SK-N-SH (cell line): ENCODE measurements at regions not wholly inside any gene's neighbourhood (a gene's known extent, or its start where the extent isn't known, plus 50 kb on each side); places are given as distances from the start of the nearest gene placed in this dataset.

Experiments
- CTCF ChIP-seq: fragments of 200-600 bp; sonication (generic); IDR thresholded peaks from 2 replicates; pipeline ENCODE4 v1.6.1; 2017; ENCODE audit warnings: antibody characterized with exemption, mild to moderate bottlenecking, moderate library complexity
- EP300 ChIP-seq, 2 experiments: IDR thresholded peaks; 2 replicates each; pipeline versions ENCODE4 v1.4.0 to v1.6.1; 2012; ENCODE audit warnings: borderline replicate concordance in 1 of 2, low read depth in 1 of 2, low read length in 1 of 2
- MAX ChIP-seq: IDR thresholded peaks from 2 replicates; pipeline ENCODE4 v1.4.0; 2012; ENCODE audit warnings: low read depth
- RXRA ChIP-seq: IDR thresholded peaks from 2 replicates; pipeline ENCODE4 v1.4.0; 2012; ENCODE audit warnings: low read depth, mild to moderate bottlenecking, borderline replicate concordance
- ZBTB33 ChIP-seq: IDR thresholded peaks from 2 replicates; pipeline ENCODE4 v1.4.0; 2012; ENCODE audit warnings: low read depth, borderline replicate concordance

- TF ChIP-seq CTCF (no peak), ZBTB33 (no peak), MAX (no peak), RXRA (no peak), EP300 (IDR thresholded peaks at IDR 0.05; ENCODE audit: borderline replicate concordance in 1 of 2, low read depth in 1 of 2, low read length in 1 of 2) (no peak)
Measured at GRCh38 chr12:87801860-87802720, 227.1 kb downstream of the C12orf50 start.
